ENCODE measurements at regions not wholly inside any gene's neighbourhood (a gene's known extent, or its start where the extent isn't known, plus 50 kb on each side); places are given as distances from the start of the nearest gene placed in this dataset.

GRCh38 chr14:106396999-106397398, 870.6 kb downstream of the TMEM121 start:
- TF ChIP-seq TEAD2 (CRISPR knock-in tag; IDR thresholded peaks at IDR 0.05), result no peak
- no peak for TF ChIP-seq ZNF788 (CRISPR knock-in tag; IDR thresholded peaks at IDR 0.05; ENCODE audit: borderline replicate concordance)
- no peak for TF ChIP-seq GRHL1 (CRISPR knock-in tag; conservative IDR thresholded peaks at IDR 0.05)
- TF ChIP-seq ZNF24 (IDR thresholded peaks at IDR 0.05), result no peak
- no peak for TF ChIP-seq ZNF674 (CRISPR knock-in tag; IDR thresholded peaks at IDR 0.05; ENCODE audit: low read depth)
- no peak for TF ChIP-seq ATF3 (CRISPR knock-in tag; IDR thresholded peaks at IDR 0.05)
- TF ChIP-seq TAF1 (CRISPR knock-in tag; IDR thresholded peaks at IDR 0.05), result no peak
- no peak for TF ChIP-seq KLF6 (CRISPR knock-in tag; IDR thresholded peaks at IDR 0.05)
- TF ChIP-seq NPAS2 (CRISPR knock-in tag; IDR thresholded peaks at IDR 0.05; ENCODE audit: borderline replicate concordance), result no peak
- TF ChIP-seq ZBTB33 (CRISPR knock-in tag; IDR thresholded peaks at IDR 0.05), result no peak
- TF ChIP-seq ZNF468 (CRISPR knock-in tag; IDR thresholded peaks at IDR 0.05), result no peak
- TF ChIP-seq CHD2 (IDR thresholded peaks at IDR 0.05; ENCODE audit: low read depth, low read length), result no peak
- TF ChIP-seq ZNF430 (CRISPR knock-in tag; IDR thresholded peaks at IDR 0.05), result no peak

Measured in HepG2 (cell line).